Activated CD8-positive, alpha-beta memory T cell treated with anti-CD3 and anti-CD28 coated beads, Interleukin-2, amount 50 U/mL, for 24 hours (primary cell): ENCODE measurements at regions not wholly inside any gene's neighbourhood (a gene's known extent, or its start where the extent isn't known, plus 50 kb on each side); places are given as distances from the start of the nearest gene placed in this dataset.
"Not testable (repeated sequence)": the region's sequence is repeated elsewhere in the genome, so short reads cannot be mapped to it uniquely, and the experiment has no call there.

Experiments
- DNase-seq: peaks from one replicate; pipeline ENCODE4 v3.0.0-alpha.2; 2020; ENCODE audit errors: extremely low read depth

GRCh38 chr5:130836729-130837649, 328.1 kb downstream of the HINT1 start:
- DNase-seq, result no peak

DNA sequence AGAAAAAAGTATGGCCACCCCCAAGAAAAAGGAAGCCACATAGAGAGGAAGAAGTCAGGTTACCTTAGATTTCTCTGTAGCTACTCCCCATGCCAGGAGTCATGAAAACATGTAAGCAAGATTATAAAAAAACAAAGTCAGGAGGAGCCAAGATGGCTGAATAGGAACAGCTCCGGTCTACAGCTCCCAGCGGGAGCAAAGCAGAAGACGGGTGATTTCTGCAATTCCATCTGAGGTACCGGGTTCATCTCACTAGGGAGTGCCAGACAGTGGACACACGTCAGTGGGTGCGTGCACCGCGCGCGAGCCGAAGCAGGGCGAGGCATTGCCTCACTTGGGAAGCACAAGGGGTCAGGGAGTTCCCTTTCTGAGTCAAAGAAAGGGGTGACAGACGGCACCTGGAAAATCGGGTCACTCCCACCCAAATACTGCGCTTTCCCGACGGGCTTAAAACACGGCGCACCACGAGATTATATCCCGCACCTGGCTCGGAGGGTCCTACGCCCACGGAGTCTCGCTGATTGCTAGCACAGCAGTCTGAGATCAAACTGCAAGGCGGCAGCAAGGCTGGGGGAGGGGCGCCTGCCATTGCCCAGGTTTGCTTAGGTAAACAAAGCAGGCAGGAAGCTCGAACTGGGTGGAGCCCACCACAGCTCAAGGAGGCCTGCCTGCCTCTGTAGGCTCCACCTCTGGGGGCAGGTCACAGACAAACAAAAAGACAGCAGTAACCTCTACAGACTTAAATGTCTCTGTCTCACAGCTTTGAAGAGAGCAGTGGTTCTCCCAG, 347.3 kb downstream of the HINT1 start:
- not testable (repeated sequence) for DNase-seq

- DNase-seq, result no peak
Observed at GRCh38 chr5:130815246-130815645, 349.8 kb downstream of the HINT1 start.

DNA sequence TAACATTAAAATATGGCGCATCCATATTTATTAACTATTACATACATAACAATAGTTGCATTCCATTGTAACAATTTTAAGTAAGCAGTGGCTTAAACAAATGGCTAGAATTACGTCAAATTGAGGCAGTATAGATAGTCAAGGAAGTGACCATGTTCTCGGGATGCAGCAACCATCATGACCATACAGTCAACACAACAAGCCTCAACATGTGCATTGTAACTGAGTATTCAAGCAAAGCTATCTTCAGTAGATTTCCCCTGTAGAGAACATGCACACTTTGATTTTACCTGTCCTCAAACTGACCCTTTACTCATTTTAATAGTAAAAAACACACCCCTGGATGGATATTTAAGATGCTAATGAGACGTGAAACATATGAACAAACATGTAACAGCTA, 356.4 kb downstream of the HINT1 start:
- no peak for DNase-seq

GRCh38 chr5:130805648-130806047, 359.4 kb downstream of the HINT1 start:
- DNase-seq, result no peak

DNA sequence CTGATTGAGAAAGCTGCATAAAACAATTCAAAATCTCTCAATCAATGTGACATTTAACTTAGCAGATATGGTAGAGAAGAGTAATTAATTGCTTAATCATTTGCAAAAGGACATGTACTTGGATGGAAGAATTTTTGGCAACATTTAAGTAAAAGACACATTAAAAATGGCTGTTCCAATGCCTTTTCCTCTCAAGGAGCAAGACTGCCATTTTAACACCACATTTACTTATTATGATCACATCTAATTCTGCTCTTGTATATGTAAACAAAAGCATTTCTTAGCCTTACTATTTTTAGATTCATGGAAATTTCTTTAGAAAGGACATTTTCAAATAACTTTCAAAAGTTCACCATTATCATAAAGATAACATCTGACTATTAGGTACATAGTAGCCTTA, 360.0 kb downstream of the HINT1 start:
- no peak for DNase-seq

DNA sequence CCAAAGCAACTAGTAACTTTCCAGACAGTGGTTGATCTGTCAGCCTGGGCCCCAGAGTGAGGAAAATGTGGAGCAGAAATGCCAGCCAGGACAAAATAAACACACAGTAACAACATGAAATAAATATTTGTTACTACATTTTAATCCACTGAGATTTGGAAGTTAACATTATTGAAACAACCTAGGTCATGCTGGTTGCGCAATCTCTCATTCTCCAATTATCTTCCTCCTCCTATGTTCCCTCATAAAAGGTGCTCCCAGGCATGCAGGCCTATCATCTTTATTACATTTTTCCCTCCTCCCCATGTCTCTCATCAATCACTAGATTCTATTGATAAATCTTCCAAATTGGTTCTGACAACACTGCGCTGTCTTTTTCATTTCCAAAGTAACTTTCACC, 363.1 kb downstream of the HINT1 start:
- no peak for DNase-seq

DNA sequence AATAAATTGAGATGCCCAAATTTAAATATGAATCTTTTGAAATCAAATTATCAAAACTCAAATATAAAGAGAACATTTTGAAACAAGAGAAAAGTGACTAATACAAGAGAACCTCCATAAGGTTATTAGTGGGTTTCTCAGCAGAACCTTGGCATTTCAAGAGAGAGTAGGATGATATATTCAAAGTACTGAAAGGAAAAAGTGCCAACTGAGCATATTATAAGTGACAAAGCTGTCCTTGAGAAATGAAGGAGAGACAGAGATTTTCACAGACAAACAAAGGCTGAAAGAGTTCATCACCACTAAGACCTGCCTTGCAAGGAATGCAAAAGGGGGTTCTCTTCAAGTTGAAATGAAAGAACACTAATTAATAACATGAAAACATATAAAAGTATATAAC, 366.0 kb downstream of the HINT1 start:
- DNase-seq, result no peak

- no peak for DNase-seq
Observed at GRCh38 chr5:130797303-130797702, 367.8 kb downstream of the HINT1 start.

DNA sequence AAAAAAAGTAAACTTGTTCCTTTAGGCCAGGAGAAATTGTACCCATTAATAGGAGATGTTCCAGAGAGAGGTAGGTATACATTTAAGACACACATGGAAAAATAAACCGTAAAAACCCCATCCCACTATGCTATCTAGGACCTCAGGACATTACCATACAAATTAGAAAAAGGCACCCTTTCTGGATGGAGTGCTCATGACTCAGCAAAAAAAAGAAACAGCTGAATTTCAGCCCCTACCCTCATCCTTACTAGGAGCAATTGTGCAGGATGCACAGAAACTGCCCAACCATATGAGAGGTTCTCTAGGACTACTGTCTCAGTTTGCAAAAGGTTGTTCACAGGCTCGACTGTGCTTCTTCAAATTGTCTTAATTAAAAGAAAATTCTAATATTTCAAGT, 368.2 kb downstream of the HINT1 start:
- DNase-seq, result no peak

- no peak for DNase-seq
Observed at GRCh38 chr5:130796032-130796431, 369.0 kb downstream of the HINT1 start.

GRCh38 chr5:130795037-130795436, 370.0 kb downstream of the HINT1 start:
- no peak for DNase-seq

DNA sequence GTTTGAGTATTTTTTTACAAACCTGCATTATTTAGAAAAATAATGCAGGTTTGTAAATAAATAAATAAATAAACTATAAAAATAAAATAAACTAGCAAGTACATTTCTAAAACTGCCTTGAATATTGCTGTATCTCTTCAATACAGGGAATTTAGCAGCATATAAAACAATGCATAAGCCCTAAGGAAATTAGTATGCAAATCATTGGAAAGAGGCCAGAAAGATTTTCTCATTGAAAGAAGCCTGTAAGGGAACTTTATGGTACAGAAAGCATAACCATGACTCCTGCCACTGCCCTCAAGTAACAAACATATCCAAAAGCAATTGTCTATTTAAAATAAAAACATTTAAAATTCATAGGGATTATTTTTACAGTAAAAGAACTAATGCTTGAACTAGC, 387.3 kb downstream of the HINT1 start:
- no peak for DNase-seq

GRCh38 chr5:130773813-130774212, 391.2 kb downstream of the HINT1 start:
- no peak for DNase-seq

GRCh38 chr5:130762031-130762430, 403.0 kb downstream of the HINT1 start:
- no peak for DNase-seq

DNA sequence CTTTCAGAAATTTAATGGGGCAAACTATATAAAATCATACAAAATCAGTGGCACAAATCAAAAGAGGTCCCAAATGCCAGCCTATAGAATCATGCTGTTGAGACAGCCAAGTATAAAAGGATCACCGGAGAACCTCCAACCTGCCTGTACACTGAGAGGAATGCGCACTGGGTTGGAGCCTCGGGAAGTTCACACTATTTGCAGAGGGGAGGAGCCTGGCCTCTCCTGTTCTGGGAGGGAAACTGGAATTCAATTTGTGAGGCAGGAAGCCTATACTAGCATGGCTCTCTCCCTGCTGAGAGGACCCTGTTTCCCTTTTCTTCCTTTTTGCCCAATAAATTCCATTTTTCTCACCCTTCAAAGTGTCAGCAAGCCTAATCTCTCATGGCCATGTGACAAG, 406.0 kb downstream of the HINT1 start:
- no peak for DNase-seq

- DNase-seq, result no peak
Observed at GRCh38 chr5:130747556-130747955, 417.5 kb downstream of the HINT1 start.

DNA sequence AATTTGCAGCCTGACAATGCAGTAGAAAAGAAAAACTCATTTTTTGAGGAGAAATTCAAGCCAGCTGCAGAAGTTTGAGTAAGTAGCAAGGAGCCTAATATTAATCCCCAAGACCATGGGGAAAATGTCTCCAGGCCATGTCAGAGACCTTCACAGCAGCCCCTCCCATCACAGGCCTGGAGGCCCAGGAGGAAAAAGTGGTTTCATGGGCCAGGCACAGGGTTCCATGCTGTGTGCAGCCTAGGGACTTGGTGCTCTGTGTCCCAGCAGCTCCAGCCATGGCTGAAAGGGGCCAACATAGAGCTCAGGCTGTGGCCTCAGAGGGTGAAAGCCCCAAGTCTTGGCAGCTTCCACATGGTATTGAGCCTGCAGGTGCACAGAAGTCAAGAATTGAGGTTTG, 418.4 kb downstream of the HINT1 start:
- DNase-seq, result not testable (repeated sequence)

DNA sequence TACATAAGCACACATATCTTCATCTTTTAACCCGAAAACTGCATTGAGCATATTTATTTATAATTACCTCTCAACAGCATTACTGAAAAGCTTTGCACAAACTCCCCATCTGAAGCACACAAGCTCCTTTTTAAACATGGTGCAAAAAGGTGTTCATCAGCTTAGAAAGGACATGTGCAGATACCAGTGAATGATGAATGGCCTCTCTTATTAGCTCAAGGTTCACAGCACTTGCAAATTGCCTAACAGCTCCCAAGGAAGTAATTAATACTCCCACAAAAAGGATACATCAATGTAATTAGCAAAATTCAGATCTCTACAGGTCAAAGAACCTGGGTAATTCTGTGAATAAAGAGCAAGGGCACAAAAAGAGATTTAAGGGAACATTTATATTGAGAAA, 422.0 kb downstream of the HINT1 start:
- no peak for DNase-seq

GRCh38 chr5:130740047-130740569, 424.9 kb downstream of the HINT1 start:
- DNase-seq, result no peak

- no peak for DNase-seq
Observed at GRCh38 chr5:130731839-130732238, 433.2 kb downstream of the HINT1 start.

GRCh38 chr5:130729541-130729940, 435.5 kb downstream of the HINT1 start:
- DNase-seq, result no peak

GRCh38 chr5:130727830-130728229, 437.2 kb downstream of the HINT1 start:
- no peak for DNase-seq
